HUDEP-2 (cell line): ENCODE measurements at regions not wholly inside any gene's neighbourhood (a gene's known extent, or its start where the extent isn't known, plus 50 kb on each side); places are given as distances from the start of the nearest gene placed in this dataset.
"Not testable (repeated sequence)": the region's sequence is repeated elsewhere in the genome, so short reads cannot be mapped to it uniquely, and the experiment has no call there.

Experiments
- DNase-seq, 76 experiments: peaks; one replicate each; lab custom pipeline; 2025; ENCODE audit not compliant: unreplicated experiment in 76 of 76; lab: John Stamatoyannopoulos, UW

DNA sequence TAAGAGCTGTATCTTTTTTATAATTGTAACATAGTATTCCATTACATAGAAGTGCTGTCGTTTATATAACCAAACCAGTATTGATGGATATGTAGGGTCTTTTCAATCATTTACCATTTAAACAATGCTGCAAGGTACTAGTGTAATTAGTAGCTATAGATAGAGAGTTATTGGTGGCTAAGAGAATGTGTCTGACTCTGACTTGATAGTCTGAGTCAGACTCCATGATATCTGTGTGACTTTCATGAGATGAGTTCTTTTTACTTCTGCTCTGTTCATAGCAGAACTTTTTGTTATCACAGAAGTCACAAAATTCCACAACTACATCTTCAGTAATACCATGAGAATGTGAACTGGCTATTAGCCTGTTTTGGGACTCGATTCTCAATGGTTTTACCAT, 150.6 kb downstream of the FHIP1A start:
- no peak for DNase-seq

DNA sequence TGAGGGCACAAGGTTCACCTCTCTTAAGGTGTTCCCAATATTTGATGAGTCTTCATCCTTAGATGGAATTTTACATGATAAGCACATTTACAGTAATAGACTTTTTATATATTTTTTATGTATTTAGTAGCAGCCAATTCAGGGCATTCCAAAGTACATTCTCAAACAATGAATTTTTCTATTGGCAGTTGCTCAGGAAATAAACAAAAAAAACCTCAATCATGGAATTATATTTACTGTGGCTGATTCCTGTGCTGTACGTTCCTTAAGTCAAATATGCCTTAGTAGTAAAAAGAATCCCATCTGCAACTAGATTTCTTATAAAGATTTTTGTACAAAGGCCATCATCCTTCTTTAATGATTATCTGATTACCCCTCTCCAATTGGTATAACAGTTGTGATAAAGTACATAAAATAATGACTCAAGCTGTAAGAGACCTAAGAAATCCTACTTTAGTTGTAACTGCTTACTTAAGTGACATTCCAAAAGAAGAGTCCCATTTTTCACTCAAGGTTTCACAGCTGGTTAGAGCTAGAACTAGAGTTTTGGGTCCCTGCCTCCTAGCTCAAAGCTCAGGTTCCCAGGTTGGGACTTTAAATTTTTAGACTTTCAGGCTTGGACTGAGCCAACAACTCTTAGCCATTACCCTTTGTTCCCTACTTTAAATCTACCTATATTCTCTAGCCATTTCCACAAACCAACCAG, 152.7 kb downstream of the FHIP1A start:
- DNase-seq = no peak

DNA sequence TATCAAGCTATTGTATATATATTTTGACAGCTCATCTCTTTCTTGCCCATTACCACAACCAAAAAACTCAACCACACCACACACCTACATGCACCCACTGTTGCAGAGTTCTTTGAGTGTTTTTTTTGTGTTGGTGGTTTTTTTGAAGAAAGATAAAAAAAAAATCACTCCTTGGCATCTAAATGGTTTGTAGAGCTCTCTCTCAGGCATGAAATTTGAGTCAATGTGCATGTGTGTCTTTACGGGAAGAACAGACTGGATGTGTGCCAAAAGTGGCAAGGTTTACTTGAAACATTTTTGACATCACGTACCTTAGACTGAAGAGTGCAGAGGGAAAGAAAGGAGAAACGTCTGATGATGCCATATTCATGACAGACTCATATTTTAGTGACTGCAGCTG, 154.2 kb downstream of the FHIP1A start:
- no peak for DNase-seq

DNA sequence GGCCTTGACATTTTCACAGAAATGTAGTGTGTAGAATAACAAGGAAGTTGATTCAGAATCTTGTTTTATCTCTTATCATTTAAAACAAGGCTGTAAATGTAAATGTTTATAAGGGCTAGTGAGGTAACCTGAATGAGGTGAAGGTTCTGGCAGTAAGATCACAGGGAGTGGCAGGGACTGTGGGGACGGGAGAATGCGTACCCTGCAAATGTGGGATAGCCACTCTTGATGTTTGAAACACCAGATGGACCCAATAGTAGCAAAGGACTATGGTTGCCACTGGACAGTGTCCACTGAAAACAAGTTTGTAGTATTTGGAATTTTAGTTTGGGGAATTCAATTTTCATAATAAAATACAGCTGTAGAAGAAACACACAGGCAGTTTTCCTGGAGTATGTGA, 155.3 kb downstream of the FHIP1A start:
- DNase-seq = no peak

DNA sequence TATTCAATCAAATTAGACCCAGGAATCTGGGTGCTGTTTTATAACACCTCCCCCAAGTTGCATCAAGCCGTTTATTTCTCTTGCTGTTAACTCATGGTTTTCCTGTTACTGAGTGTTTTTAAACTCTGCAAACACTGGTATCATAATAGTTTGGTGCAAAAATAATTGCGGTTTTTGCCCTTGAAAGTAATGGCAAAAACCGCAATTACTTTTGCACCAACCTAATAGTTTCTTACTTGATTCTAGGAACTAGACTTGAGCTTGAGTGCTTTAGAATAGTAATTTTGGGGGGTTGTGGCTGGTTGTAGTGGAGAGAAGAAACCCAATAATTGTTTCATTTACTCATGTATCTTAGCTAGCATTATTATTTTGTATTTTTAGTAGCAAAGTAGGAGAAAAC, 156.6 kb downstream of the FHIP1A start:
- no peak for DNase-seq

DNA sequence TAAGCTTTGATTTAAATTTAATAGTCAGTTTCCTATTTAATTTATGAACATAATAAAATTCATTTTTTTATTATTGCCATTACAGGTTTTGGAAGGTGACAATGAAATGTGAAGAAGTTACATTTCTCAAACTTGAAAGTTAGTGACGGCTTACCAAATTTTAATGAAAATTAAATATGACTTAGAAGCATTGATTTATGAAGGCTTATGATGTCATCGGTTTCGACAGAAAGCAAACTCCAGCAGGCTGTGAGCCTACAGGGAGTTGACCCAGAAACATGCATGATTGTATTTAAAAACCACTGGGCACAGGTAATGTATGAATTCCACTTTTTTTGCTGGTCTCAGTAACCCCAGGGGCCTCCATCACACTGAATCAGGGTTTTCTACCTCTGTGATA, 157.1 kb downstream of the FHIP1A start:
- no peak for DNase-seq

DNA sequence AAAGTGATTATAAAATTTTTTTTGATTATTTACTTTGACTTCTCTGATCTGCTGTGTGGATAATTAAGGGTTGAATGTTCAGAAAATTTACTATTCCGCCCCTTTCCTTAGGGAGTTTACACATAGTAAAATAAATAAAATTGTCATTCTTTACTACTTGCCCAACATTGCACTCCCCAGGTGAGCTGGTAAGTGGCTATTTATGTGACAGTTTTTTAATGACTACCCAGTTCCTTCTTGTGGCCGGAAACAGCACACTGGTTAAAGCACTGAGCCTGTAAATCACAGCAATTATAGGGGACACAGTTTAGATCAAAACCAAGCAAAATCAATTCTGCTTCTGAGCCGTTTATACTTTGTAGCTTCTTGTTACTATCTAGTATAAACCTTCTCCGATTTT, 158.1 kb downstream of the FHIP1A start:
- no peak for DNase-seq

DNA sequence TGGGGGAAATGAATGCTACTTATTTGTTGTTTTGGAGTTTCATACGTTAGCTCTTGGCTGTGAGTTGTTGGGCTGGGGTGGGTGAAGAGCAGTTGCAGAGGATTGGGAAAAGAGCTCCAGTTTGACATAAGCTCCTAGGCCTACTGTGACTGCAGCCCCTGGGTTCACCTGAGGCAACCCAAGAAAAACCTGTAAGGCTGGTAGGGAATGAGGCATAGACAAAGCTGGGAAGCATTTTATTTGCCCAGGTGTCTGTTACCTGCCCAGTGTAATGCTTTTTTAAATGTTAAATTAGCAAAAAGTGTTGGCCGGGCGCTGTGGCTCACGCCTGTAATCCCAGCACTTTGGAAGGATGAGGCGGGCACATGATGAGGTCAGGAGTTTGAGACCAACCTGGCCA, 160.0 kb downstream of the FHIP1A start:
- DNase-seq = no peak

DNA sequence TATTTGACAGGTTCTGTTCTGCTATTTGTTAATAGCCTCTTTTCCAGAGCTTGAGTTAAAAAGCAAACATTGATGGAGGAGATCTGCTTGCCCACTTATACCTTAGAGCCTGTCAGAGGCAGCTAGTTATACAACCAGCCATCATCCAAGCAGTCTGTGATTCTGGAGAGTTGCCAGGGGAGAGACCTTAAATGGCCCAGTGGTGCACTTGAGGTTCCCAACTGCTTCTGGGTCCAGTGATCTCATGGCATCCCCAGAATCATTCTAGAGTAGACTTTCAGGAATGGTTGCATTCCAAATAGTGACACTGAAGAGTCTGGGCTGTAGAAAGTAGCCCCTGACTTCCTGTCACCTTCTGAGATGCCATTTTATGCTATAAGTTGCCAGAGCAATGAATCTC, 160.7 kb downstream of the FHIP1A start:
- DNase-seq = no peak

DNA sequence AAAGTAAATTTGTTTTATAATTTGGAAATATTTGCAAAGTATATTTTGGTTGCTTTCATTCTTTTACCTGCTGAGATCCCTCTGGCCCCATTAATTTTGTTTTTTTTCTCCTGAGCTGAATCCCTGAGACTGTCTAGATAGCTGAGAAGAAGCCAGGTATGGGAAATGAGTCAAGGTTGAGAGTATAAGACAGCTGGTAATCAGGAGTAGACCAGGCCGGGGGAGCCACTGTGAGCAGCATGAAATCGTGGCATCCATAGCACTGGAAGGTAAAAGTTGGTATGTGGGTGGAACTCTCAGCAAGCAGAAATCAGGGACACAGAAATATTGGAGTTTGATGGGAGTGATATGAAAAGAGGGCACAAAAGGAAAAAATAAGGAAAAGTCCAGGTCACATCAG, 164.5 kb downstream of the FHIP1A start:
- no peak for DNase-seq

DNA sequence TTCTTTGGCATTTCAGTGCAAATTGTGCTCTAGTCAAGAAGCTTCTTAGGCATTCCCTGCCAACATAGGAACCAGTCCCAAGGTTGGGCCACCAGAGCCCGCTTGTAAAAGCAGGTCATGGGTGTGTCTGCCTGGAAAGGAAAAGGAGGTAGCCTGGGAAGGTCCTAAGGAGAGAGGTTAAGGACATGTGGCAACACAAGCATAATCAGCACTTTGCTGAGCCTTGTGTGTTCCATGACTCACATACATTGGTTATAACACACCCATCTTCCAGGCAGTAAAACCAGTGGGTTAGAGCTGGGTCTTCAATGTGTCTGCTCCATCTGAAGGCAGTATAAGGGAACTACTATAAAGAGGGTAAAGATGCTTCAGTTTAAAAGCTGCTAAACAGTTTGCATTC, 165.0 kb downstream of the FHIP1A start:
- DNase-seq = no peak

DNA sequence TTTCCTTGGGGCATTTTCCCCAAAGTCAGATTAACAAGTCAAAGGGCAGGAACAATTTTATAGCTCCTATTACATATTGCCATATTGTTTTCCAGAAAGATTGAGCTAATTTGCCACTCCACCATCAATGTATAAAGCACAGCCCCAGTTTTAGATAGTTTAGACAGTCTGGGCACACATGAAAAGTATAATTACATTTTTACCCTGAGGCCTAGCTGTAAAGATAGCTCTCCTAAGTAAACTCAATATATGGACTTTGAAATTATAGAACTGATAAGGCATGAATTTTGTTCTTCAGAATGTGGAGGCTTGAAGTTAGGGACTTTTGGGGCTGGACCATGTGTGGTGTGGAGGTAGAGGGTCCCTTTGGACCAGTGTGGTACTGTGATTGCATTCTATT, 166.0 kb downstream of the FHIP1A start:
- no peak for DNase-seq

DNA sequence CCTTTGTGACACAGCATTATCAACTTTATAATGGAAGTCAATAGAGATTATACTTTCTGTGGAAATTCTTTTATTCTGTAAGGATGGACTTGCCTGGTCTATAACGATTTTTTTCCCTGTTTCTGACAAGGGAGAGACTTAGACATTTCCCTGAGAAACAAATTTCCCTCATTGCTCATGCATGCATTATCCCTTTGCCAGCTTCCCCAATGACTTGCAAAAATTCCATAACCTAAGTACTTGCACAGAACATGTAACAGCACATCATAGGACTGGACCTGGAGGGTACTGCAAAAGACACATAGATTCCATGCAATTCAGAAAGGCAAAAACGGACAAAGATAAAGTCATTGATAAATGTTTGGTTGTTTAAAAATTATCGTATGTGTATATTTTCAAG, 166.7 kb downstream of the FHIP1A start:
- no peak for DNase-seq

DNA sequence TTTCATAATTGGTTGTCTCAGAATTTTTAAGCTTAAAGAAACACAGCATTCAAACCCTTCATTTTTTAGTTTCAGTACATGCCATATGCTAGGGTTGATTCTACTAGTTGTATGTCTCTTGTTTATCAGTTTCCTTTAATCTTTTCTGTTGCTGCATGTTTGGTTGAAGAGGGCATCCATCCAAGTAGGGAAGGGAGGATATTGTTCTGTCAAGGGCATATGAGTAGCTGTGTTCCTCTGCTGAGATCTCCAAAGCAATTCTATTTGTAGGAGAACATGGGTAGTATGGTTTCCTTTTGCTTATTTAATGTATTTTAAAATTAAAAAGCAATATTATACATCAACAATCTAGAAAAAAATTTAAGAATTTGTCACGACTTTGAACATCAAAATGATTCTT, 167.7 kb downstream of the FHIP1A start:
- no peak for DNase-seq

DNA sequence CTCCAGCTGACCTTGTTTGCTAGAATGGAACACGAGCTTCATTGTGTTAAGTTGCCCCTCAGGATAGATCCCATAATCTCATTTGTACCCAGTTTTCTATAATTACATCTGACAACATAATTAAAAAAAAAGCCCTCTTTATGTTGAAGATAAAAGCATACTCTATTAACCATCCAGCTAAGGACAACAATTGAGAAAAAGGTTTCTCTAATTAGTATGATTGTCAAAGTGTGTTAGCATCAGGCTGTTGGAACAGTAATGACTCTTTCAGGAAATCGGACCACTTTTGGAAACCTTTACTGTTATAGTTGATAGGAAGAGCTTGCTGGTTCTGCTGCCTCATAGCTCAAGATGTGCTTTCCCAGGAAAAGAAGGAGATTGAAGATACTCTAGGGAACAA, 172.6 kb downstream of the FHIP1A start:
- DNase-seq = no peak

DNA sequence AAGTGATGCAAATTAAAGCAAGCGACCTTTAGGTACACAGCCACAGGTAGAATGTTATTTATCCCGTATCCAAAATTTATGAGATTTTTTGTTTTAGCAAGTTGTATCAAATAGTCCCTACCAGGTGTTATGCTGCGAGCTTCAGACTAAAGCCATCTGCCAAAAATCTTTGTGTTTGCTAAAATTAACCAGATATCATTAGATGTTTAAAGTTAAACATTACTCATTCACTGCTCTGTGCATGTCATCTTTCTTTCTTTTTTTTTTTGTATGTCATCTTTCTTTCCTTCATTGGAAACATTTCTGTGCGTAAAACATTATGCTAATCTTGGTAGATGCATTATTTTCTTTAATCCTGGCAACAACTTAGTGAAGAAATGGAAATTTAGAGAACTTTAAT, 173.1 kb downstream of the FHIP1A start:
- no peak for DNase-seq

DNA sequence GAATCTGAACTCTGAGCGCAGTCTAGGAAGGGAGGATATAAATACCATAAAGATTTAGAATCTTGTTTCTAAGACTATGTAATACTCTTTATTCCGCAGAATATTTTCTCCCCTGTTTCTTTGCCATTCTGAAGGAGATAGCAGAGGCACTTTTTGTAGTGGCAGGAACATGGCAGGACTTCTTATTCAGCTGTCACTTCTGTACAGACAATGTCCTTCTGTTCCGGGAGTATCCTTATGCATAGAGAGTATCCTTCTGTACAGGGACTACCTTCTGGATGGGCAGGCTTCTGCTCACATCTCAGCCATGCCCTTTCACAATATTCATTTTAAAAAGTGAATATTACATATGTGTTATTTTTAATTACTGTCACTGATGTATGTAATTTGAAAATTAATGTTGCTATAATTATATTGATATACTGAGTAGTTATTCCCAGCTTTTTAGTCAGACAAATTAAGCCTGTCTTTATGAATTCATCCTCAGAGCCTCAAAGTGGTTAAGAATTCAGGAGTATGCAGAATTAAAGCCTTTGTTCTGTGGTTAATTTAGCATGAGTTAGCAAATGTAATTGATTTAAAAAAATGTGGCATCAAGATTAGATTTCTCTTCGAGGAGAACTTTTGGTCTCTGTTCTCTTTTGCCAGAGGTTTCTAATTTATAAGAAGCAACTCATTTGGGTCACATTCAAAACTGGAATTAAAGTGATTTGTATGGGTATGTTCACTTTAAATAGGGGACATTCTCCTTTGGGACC, 174.4 kb downstream of the FHIP1A start:
- no peak for DNase-seq

DNA sequence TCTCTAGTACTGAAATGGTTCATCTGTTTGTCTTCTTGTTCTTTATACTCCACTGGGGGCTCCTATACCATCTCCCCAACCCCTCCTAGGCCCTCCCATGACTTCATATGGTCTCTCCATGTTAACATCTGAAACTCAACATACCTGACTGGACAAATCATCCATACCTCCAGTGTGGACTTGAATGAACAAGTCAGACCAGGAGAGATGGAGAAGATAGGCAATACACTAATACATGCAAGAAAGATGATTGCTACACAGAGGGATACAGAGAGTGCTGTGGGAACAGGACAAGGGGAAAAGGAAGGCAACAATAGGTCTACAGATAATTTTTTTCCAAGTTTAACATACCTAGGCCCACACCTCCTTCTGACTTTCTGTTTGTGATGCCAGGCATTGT, 175.1 kb downstream of the FHIP1A start:
- no peak for DNase-seq

DNA sequence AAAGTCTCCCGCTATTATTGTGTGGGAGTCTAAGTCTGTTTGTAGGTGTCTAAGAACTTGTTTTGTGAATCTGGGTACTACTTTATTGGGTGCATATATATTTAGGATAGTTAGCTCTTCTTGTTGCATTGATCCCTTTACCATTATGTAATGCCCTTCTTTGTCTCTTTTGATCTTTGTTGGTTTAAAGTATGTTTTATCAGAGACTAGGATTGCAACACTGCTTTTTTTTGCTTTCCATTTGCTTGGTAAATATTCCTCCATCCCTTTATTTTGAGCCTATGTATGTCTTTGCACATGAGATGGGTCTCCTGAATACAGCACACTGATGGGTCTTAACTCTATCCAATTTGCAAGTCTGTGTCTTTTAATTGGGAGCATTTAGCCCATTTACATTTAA, 165.2 kb downstream of the GATB start:
- not testable (repeated sequence) for DNase-seq

DNA sequence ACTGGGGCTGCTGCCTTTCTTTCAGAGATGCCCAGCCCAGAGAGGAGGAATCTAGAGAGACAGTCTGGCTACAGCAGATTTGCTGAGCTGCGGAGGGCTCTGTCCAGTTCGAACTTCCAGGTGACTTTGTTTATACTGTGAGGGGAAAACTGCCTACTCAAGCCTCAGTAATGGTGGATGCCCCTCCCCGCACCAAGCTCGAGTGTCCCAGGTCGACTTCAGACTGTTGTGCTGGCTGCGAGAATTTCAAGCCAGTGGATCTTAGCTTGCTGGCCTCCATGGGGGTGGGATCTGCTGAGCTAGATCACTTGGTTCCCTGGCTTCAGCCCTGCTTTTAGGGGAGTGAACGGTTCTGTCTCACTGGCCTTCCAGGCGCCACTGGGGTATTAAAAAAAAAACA, 163.1 kb downstream of the GATB start:
- not testable (repeated sequence) for DNase-seq

DNA sequence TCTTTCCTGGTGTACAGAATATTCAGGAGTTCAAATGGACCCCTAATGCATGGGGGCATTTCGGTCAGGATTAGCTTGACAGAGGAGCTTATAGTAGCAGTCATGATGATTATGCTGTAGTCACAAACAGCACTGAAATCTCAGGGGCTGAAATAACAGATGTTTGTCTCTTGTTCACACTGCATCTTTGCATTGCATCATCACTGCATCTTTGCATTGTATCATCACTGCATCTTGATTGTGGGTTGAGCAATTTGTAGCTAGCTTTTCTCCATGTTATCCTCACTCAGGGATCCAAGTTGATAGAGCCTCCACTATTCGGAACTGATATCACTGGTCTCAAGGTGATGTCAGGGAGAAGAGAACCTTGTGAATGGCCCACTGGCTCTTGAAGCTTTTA, 160.9 kb downstream of the GATB start:
- no peak for DNase-seq

DNA sequence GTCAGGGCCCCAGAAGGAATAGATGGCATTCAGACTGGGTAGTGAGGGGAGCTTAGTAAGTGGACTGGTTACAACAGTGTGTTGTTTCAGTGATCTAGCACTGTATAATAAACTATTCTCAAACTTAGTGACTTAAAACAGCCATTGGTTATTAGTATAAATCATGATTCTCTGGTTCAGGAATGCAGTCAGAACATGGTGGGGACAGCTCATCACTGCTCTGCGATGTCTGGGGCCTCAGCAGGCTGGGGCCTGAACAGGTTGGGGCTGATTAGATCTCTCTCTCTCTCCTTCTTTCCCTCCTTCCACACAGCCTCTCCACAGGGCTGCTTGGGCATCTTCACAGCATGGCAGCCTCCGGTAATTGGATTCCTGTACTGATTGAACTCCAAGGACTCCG, 160.4 kb downstream of the GATB start:
- no peak for DNase-seq

DNA sequence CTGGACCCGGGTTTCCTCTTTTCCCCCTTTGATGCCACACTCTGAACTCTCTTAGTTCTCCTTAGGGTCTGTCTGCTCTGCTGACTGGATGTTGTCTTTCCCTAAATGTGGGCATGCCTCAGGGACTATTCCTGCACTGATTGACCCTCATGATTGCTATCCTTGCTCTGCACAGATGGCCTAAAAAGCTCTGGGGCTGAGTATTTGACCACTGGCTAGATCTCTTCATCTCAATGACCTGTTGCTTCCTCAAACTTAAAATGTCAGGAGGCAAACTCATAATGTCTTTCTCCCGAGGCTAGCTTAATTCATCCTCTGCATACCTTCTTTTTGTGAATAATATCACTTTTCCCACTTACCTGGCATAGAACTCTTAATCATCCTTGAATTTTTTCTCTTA, 157.4 kb downstream of the GATB start:
- no peak for DNase-seq
